Renal cortical epithelial cell (primary cell): ENCODE measurements at regions not wholly inside any gene's neighbourhood (a gene's known extent, or its start where the extent isn't known, plus 50 kb on each side); places are given as distances from the start of the nearest gene placed in this dataset.
"Not testable (repeated sequence)": the region's sequence is repeated elsewhere in the genome, so short reads cannot be mapped to it uniquely, and the experiment has no call there.

Experiments
- DNase-seq: peaks from one replicate; pipeline ENCODE4 v3.0.0-alpha.2; 2011; ENCODE audit warnings: low read depth

GRCh38 chr10:4301291-4302045, 516.5 kb upstream of the KLF6 start:
- DNase-seq, result no peak

DNA sequence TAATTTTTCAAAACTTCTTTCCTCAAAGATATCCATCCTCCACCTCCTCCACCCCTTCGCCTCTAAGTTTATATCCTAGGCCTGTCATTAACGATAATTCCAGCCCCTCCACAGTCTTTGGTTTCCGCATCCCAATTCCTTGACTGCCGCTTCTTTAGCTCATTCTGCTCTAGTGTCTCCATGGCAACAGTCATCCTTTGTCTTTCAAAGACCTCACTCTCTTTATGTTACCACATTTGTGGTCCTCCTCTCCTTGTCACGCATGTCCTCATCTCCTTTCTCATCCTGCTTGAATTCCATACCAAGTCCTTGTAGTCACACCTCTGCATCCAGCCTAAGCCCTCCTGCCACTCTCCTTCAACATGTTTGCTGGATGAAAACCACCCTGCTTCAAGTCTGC, 511.2 kb upstream of the KLF6 start:
- DNase-seq, result no peak

GRCh38 chr10:4294996-4295792, 510.2 kb upstream of the KLF6 start:
- peak; percentile 31 for DNase-seq

- no peak for DNase-seq
Observed at GRCh38 chr10:4294271-4294670, 509.3 kb upstream of the KLF6 start.

DNA sequence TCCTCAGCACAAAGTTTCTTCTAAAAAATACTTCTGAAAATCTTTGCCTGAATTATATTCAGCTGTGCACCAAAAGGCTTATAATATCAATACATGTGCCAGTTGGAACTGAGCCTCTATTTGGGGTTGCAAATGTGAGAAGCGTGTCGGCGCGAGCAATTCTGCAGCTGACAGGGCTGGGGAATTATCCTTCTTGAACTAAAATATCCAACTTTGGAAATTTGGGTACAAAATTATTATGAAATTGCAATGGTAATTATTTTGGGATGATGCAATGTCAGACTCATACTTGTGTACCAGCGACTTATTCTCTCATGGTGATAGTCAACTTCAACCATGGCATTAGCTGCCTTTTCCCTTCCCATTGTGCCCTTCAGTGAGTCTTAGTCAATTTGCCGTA, 507.0 kb upstream of the KLF6 start:
- DNase-seq, result no peak

DNA sequence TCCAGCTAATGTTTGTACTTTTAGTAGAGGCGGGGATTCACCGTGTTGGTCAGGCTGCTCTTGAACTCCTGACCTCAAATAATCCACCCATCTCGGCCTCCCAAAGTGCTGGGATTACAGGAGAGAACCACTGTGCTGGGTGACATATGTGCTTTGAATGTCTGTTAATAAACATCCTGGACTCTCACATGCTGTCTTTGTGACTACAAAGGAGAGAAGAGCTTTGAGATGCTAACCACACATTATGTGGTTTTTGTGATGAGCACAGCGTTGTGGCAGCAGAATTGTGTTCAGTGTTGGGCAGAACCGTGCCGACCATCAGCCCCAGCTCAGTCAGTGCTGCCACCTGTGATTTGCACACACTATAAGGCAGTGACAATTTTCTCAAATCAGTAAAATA, 500.1 kb upstream of the KLF6 start:
- no peak for DNase-seq

DNA sequence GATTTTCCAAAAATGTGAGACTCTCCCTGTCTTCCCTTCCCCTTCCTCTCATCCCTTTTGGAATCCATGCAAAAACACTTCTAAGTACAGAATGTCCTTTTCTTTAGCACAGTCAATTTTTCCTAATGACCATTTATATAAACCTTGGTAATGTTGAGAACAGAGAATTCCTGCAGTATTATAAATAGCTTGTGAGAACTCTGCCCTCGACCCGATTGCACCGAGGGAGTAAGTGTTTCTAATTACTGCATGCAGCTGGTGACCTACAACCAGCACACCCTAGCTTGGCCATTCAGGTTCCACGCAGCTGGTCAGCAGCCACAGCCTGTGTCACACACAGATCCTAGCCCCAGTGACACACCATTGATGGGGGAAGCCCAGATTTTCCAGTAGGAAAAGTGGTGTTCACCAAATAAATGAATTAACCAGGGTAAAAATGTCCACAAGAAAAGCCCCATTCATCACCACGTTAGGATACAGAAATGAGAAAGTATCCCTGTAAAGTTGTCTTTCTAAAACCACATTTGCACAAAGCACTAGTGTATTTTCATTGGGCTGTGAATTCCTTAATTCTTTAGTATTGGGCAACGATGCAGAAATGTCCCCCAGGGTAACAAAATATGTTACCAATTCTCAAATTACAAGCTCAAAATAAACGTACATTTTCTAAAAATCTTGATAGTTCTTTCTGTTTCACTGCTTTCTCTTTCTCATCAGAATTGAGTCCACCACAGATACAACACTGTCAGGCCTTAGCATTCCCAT, 499.0 kb upstream of the KLF6 start:
- DNase-seq, result peak; percentile 66

DNA sequence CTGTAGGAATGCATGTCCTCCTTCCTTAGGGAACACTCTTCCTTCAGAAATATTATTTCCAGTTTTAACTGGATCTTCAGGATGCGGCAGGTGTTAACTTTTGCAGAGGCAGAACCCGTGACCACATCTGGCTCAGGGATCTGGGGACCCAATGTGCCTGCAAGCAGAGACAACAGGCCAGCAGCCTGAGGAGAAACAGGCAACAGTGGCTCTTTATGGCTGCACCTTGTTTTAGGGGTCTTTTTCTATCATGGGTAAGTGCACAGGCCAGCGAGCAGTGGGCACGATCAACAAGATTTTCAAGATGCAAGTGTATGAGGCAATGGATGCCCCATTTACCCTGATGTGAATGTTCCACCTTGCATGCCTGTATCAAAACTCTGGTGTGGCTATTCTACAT, 497.5 kb upstream of the KLF6 start:
- no peak for DNase-seq

- no peak for DNase-seq
Observed at GRCh38 chr10:4281190-4281825, 496.3 kb upstream of the KLF6 start.

- DNase-seq, result peak; percentile 35
Observed at GRCh38 chr10:4280461-4281189, 495.6 kb upstream of the KLF6 start.

- no peak for DNase-seq
Observed at GRCh38 chr10:4279655-4280054, 494.6 kb upstream of the KLF6 start.

GRCh38 chr10:4278186-4278585, 493.2 kb upstream of the KLF6 start:
- no peak for DNase-seq

DNA sequence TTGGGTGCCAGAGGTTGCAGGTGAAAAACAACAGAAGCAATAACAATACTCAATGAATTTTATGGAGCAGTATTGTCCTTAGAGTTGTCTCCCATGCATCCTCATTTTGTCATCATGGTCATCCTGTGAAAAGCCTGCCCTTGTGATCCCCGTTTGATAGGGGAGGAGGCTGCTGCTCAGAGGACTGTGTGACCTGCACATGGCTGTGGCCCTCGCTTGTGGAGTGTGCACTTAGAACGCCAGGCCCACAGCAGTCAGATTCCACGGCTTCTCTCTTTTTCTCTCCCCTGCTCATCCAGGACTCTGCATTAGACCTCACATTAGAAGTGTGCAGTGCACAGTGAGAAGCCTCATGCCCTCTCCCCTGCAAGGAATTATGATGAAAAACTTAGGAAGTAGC, 491.1 kb upstream of the KLF6 start:
- DNase-seq, result no peak

GRCh38 chr10:4274671-4275070, 489.7 kb upstream of the KLF6 start:
- DNase-seq, result not testable (repeated sequence)

- no peak for DNase-seq
Observed at GRCh38 chr10:4271193-4271592, 486.2 kb upstream of the KLF6 start.

DNA sequence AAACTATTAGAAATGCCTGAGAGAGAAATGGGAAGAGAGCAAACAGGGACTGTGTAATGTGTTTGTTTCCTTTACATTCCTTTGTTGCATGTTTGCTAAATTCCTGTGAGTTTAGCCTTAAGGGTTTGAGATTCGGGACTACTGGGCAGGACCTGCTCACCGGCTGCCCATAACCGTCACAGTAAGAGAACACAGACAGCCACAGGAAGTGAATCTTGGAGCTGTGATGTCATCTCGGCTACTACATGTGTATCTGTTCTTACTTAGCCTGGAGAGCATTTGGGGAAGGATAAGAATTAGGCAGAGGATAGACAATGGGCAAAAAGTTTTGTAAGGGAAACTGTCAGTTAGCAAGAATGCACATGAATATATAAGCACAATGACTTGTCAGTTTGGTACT, 485.1 kb upstream of the KLF6 start:
- peak; percentile 76 for DNase-seq

GRCh38 chr10:4268490-4268889, 483.5 kb upstream of the KLF6 start:
- DNase-seq, result not testable (repeated sequence)

GRCh38 chr10:4267086-4267773, 482.2 kb upstream of the KLF6 start:
- DNase-seq, result no peak

- DNase-seq, result no peak
Observed at GRCh38 chr10:4266416-4267085, 481.5 kb upstream of the KLF6 start.

GRCh38 chr10:4265964-4266363, 481.0 kb upstream of the KLF6 start:
- DNase-seq, result no peak
